GM12872 (cell line): ENCODE measurements at regions not wholly inside any gene's neighbourhood (a gene's known extent, or its start where the extent isn't known, plus 50 kb on each side); places are given as distances from the start of the nearest gene placed in this dataset.

Source experiments
- CTCF ChIP-seq: IDR thresholded peaks from 3 replicates; pipeline ENCODE4 v1.5.1; 2011; ENCODE audit warnings: low read depth, mild to moderate bottlenecking, low read length, moderate library complexity; ENCODE audit not compliant: insufficient read depth

- no peak for TF ChIP-seq CTCF
Observed at GRCh38 chr1:189499736-189500135, 977.9 kb downstream of the BRINP3 start.

- TF ChIP-seq CTCF: no peak
Observed at GRCh38 chr1:189500778-189501177, 976.9 kb downstream of the BRINP3 start.

- TF ChIP-seq CTCF: no peak
Observed at GRCh38 chr1:189510827-189511226, 966.8 kb downstream of the BRINP3 start.

- no peak for TF ChIP-seq CTCF
Observed at GRCh38 chr1:189513091-189513490, 964.6 kb downstream of the BRINP3 start.

- no peak for TF ChIP-seq CTCF
Observed at GRCh38 chr1:189522441-189522840, 955.2 kb downstream of the BRINP3 start.

- TF ChIP-seq CTCF: no peak
Observed at GRCh38 chr1:189524501-189524900, 953.2 kb downstream of the BRINP3 start.

- TF ChIP-seq CTCF: no peak
Observed at GRCh38 chr1:189530162-189530561, 947.5 kb downstream of the BRINP3 start.

GRCh38 chr1:189538271-189538670, 939.4 kb downstream of the BRINP3 start:
- no peak for TF ChIP-seq CTCF
